Body of pancreas (tissue), 4 donors: ENCODE measurements at regions not wholly inside any gene's neighbourhood (a gene's known extent, or its start where the extent isn't known, plus 50 kb on each side); places are given as distances from the start of the nearest gene placed in this dataset.

Experiments used
- ATAC-seq: fragments of 150-250 bp; one replicate; pipeline ENCODE4 v1.9.1; 2016
- DNase-seq, 4 donors: peaks; one replicate each; pipeline ENCODE4 v3.0.0-alpha.2; 2019
- H3K27ac ChIP-seq, 4 donors: fragments of 200-600 bp; sonication (generic); 1 replicate in 3 of 4; 2 replicates in 1 of 4; pipeline versions ENCODE4 v1.5.1 to v1.6.1; 2016 to 2019; ENCODE audit warnings: mild to moderate bottlenecking in 1 of 4, mixed read lengths in 1 of 4, moderate library complexity in 1 of 4
- H3K27me3 ChIP-seq, 2 donors: fragments of 200-600 bp; sonication (generic); one replicate each; pipeline ENCODE4 v1.6.0; 2016; ENCODE audit warnings: mild to moderate bottlenecking in 1 of 2
- H3K36me3 ChIP-seq, 2 donors: fragments of 200-600 bp; sonication (generic); replicated peaks in 1 of 2; 2 replicates each; pipeline ENCODE4 v1.5.1; 2016; ENCODE audit warnings: low read depth in 2 of 2; ENCODE audit not compliant: insufficient read depth in 1 of 2
- H3K4me1 ChIP-seq: fragments of 200-600 bp; sonication (generic); one replicate; pipeline ENCODE4 v1.6.0; 2016
- H3K4me3 ChIP-seq, 2 donors: fragments of 200-600 bp; sonication (generic); 1 replicate in 1 of 2; 2 replicates in 1 of 2; pipeline ENCODE4 v1.5.1; 2016 to 2019
- H3K9me3 ChIP-seq, 3 donors: fragments of 200-600 bp; sonication (generic); 1 replicate in 2 of 3; 2 replicates in 1 of 3; pipeline ENCODE4 v1.5.1; 2016
- POLR2A ChIP-seq, 3 donors: fragments of 450-650 bp; IDR thresholded peaks; one replicate each; pipeline ENCODE4 v1.6.1; 2016; ENCODE audit warnings: antibody characterized with exemption in 3 of 3, mild to moderate bottlenecking in 2 of 3
- WGBS, 2 donors: methylation state at CpG; one replicate each; pipeline ENCODE4 v1.1.5; 2017; 5-methylcytosine and 5-hydroxymethylcytosine counted together
- intact Hi-C: fragments of 100-400 bp; cut with DNase I; formaldehyde crosslinking; loops from one replicate; pipeline ENCODE4 v1.15.1; 2023
- TF ChIP-seq, protein P1 (sequence below), 7 experiments: fragments of 450-650 bp in 4 of 7; fragments of 200-600 bp in 3 of 7; sonication (generic) in 3 of 7; IDR thresholded peaks; one replicate each; pipeline ENCODE4 v1.5.1; 2016 to 2019; ENCODE audit warnings: antibody characterized with exemption in 7 of 7

DNA sequence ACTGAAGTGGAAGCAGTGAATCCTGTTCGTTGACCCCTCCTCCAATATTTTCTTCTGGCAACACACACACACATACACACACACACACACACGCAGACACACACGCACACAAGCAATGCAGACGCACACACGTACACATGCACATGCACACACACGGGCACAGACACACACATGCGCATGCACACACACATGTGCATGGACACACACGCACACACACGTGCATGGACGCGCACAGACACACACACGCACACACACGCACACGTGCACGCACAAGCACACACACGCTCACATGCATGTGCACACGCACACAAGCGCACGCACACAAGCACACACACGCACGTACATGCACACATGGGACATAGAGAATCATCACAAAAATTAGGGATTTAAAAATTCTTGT is 488.2 kb upstream of the TPK1 start:
- no peaks in the 10 kb centered on the region for H3K27me3 ChIP-seq
- no peaks in the 10 kb centered on the region for H3K4me1 ChIP-seq
- WGBS, 2 donors: 86 to 88% methylated on average over 21 of the region's 21 CpGs
- no peak overlapping the region for H3K27ac ChIP-seq
- DNase-seq: no peak
- intact Hi-C loops: no loop called here
- H3K36me3 ChIP-seq: no peaks in the 10 kb centered on the region
- no peak for TF ChIP-seq POLR2A (IDR thresholded peaks at IDR 0.05)
- TF ChIP-seq, protein P1, sequence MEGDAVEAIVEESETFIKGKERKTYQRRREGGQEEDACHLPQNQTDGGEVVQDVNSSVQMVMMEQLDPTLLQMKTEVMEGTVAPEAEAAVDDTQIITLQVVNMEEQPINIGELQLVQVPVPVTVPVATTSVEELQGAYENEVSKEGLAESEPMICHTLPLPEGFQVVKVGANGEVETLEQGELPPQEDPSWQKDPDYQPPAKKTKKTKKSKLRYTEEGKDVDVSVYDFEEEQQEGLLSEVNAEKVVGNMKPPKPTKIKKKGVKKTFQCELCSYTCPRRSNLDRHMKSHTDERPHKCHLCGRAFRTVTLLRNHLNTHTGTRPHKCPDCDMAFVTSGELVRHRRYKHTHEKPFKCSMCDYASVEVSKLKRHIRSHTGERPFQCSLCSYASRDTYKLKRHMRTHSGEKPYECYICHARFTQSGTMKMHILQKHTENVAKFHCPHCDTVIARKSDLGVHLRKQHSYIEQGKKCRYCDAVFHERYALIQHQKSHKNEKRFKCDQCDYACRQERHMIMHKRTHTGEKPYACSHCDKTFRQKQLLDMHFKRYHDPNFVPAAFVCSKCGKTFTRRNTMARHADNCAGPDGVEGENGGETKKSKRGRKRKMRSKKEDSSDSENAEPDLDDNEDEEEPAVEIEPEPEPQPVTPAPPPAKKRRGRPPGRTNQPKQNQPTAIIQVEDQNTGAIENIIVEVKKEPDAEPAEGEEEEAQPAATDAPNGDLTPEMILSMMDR (IDR thresholded peaks at IDR 0.05): no peak
- no peak overlapping the region for H3K4me3 ChIP-seq
- ATAC-seq: no peak
- H3K9me3 ChIP-seq: no peaks in the 10 kb centered on the region

DNA sequence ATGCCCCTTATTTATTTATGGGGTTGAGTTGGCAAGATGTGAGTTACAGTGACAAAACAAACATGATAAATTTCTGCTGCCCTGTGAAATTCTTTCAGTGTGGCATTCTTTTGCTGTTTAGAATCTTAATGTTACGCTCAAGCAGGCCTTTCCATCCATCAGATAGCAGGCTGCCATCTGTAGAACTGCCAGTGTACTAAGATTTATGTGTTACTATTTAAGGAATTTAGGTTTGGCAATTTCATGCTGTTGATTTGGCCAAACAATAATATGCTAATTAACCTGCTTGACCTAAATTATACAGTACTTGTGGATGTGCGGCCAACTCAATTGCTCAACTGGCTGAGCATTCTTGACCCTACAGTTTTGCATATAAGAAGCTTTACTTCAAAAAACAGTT is 477.7 kb upstream of the TPK1 start:
- 85 to 90% methylated on average over 2 of the region's 2 CpGs for WGBS, 2 donors

GRCh38 chr7:145293754-145294153 is 457.9 kb upstream of the TPK1 start:
- DNase-seq: no peak
- WGBS, 2 donors: 63 to 74% methylated on average over 1 of the region's 1 CpG
- Histone ChIP-seq H3K9me3 (no peaks in the 10 kb centered on the region), H3K27ac (no peak overlapping the region), H3K27me3 (no peaks in the 10 kb centered on the region), H3K36me3 (no peaks in the 10 kb centered on the region), H3K4me3 (no peak overlapping the region), H3K4me1 (no peaks in the 10 kb centered on the region)
- intact Hi-C loops: no loop called here
- TF ChIP-seq, protein P1 (IDR thresholded peaks at IDR 0.05): no peak
- no peak for TF ChIP-seq POLR2A (IDR thresholded peaks at IDR 0.05)
- ATAC-seq: no peak

More for the DNA sequence above, 477.7 kb upstream of the TPK1 start:
- ATAC-seq (no peak), DNase-seq (no peak)
- H3K27me3 ChIP-seq: no peaks in the 10 kb centered on the region
- no peak overlapping the region for H3K4me3 ChIP-seq
- no peak for TF ChIP-seq POLR2A (IDR thresholded peaks at IDR 0.05)
- TF ChIP-seq, protein P1 (IDR thresholded peaks at IDR 0.05): no peak
- H3K27ac ChIP-seq: no peak overlapping the region
- H3K36me3 ChIP-seq: no peaks in the 10 kb centered on the region
- H3K4me1 ChIP-seq: no peaks in the 10 kb centered on the region
- no peaks in the 10 kb centered on the region for H3K9me3 ChIP-seq
- intact Hi-C loops: no loop called here

DNA sequence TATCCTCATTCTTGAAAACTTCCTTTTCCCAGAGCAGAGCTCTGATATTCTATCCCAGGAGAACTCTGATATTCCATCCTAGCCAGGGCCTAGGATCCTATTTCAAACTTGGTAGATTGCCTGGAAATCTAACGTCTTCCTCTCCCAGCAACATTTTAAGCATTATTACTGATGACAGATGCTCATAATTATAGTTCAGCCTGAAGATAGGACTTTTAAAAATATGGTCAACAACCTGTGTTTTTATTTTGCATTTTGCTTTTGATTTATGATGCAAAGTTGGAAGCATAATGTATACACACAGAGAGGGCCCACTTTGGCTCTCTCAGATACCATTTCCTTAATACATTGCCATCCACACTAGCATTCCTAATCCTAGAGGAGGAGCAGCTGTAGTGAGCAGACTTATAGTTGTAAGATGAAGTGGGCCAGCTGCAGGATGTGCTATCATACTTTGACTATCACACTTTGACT is 457.4 kb upstream of the TPK1 start:
- intact Hi-C loops: no loop called here
- no peak for TF ChIP-seq POLR2A (IDR thresholded peaks at IDR 0.05)
- TF ChIP-seq, protein P1 (IDR thresholded peaks at IDR 0.05): no peak
- DNase-seq: no peak
- WGBS, 2 donors: 29 to 48% methylated on average over 1 of the region's 1 CpG
- Histone ChIP-seq H3K9me3 (no peaks in the 10 kb centered on the region), H3K4me1 (no peaks in the 10 kb centered on the region), H3K27ac (no peak overlapping the region), H3K27me3 (no peaks in the 10 kb centered on the region), H3K4me3 (no peak overlapping the region), H3K36me3 (no peaks in the 10 kb centered on the region)
- no peak for ATAC-seq

GRCh38 chr7:145289384-145289783 is 453.5 kb upstream of the TPK1 start:
- no peak overlapping the region for H3K27ac ChIP-seq
- no peaks in the 10 kb centered on the region for H3K36me3 ChIP-seq
- no peak for DNase-seq
- WGBS, 2 donors: 61 to 64% methylated on average over 6 of the region's 6 CpGs
- H3K4me1 ChIP-seq: no peaks in the 10 kb centered on the region
- TF ChIP-seq POLR2A (IDR thresholded peaks at IDR 0.05): no peak
- TF ChIP-seq, protein P1 (IDR thresholded peaks at IDR 0.05): no peak
- intact Hi-C loops: no loop called here
- H3K4me3 ChIP-seq: no peak overlapping the region
- no peaks in the 10 kb centered on the region for H3K9me3 ChIP-seq
- no peak for ATAC-seq
- H3K27me3 ChIP-seq: no peaks in the 10 kb centered on the region
